ENCODE measurements at regions not wholly inside any gene's neighbourhood (a gene's known extent, or its start where the extent isn't known, plus 50 kb on each side); places are given as distances from the start of the nearest gene placed in this dataset.
A peak's percentile ranks its signal among the peaks of the same experiment; 100 is the strongest.

DNA sequence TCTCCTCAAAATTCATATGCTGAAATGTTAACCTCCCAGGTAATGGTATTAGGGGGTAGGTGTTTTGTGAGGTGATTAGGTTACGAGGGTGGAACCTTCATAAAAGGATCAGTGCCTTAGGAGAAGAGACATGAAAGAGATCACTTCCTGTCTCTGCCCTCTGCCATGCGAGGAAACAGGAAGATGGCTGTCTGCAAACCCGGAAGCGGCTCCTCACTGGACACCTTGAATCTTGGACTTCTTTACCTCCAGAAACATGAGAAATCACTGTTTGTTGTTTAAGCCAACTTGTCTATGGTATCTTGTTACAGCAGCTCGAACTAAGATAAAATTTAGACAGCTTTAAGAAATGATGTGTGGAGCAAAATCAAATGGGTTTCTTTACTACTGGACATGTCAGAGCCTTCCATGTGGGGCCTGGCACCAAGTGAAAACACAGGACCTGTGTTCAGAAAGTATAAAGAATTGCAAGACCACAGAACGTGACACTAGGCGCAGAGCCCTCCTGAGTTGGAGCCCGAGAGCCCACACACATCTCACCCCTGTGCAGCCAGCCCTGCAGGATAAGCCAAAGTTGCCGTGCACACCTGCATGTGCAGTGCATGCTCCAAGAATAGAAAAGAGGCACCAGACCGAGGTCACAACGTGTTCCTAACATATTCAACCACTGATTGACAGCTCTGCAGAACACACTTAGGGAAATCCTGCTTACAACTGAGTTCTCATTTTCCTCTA is 112.5 kb upstream of the UQCRFS1 start:
- DNase-seq (ENCODE audit: low read depth): no peak
- H3K4me3 ChIP-seq (ENCODE audit: low read depth, low read length): no peak overlapping the region
- no peak for TF ChIP-seq CTCF (IDR thresholded peaks at IDR 0.05; ENCODE audit: insufficient read depth, low read depth, low read length, missing control alignments)

- TF ChIP-seq CTCF (IDR thresholded peaks at IDR 0.05; ENCODE audit: insufficient read depth, low read depth, low read length, missing control alignments): no peak
- DNase-seq (ENCODE audit: low read depth): no peak
- no peak overlapping the region for H3K4me3 ChIP-seq (ENCODE audit: low read depth, low read length)
These were observed 113.4 kb upstream of the UQCRFS1 start for GRCh38 chr19:29326351-29326750.

- no peak for TF ChIP-seq CTCF (IDR thresholded peaks at IDR 0.05; ENCODE audit: insufficient read depth, low read depth, low read length, missing control alignments)
- H3K4me3 ChIP-seq (ENCODE audit: low read depth, low read length): no peak overlapping the region
These were observed 114.2 kb upstream of the UQCRFS1 start for GRCh38 chr19:29326849-29327840.

GRCh38 chr19:29328586-29328985 is 115.6 kb upstream of the UQCRFS1 start:
- H3K4me3 ChIP-seq (ENCODE audit: low read depth, low read length): no peak overlapping the region
- DNase-seq (ENCODE audit: low read depth): no peak
- TF ChIP-seq CTCF (IDR thresholded peaks at IDR 0.05; ENCODE audit: insufficient read depth, low read depth, low read length, missing control alignments): no peak

More at GRCh38 chr19:29326849-29327840, 114.2 kb upstream of the UQCRFS1 start:
- DNase-seq (ENCODE audit: low read depth): no peak

DNA sequence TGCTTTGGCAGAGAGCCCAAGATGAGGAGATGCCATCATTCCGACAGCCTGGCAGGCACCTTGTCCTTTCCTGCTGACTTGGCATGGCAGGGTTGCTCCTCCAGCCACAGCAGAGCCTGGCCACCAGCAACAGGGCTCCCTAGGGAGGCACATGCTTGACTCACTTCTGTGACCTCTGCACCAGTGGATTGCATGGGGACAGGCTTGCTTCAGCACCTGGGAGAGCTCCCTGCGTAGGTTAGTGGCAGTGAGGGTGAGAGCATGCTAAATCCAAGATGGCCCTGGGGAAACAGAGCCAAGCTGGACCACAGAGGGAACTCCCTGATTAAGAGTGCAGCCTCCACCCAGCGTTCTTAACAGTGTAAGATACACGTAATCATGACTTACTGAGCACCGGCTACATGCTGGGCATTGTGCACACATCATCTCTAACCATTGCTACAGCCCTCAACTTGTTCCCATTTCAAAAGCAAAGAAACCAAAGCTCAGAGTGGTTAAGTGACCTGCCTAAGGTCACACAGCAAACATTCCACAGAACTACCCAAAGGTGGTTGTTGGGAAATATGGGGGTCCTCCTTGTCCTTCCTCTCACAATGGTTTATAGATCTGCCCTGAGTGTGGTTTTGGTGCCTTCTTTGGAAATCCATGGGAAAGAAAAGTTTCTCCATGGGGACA is 116.6 kb upstream of the UQCRFS1 start:
- no peak overlapping the region for H3K4me3 ChIP-seq (ENCODE audit: low read depth, low read length)
- DNase-seq (ENCODE audit: low read depth): peak; percentile 19
- no peak for TF ChIP-seq CTCF (IDR thresholded peaks at IDR 0.05; ENCODE audit: insufficient read depth, low read depth, low read length, missing control alignments)

DNA sequence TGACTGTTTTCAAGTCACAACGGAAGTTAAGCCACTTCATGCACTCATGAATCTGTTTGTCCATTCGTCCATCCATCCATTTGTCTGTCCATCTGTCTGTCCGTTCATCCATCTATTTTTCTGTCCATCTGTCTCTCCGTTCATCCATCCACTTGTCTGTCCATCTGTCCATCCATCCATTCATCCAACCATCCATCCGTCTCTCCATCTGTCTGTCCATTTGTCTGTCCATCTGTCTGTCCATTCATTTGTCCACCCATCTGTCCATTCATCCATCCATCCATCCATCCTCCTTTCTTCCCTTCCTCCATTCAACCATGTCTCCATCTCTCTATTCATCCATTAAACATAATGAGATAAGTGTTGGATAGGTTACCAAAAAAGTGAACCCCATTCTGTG is 123.5 kb upstream of the UQCRFS1 start:
- H3K4me3 ChIP-seq (ENCODE audit: low read depth, low read length): no peak overlapping the region
- DNase-seq (ENCODE audit: low read depth): no peak
- TF ChIP-seq CTCF (IDR thresholded peaks at IDR 0.05; ENCODE audit: insufficient read depth, low read depth, low read length, missing control alignments): no peak

Data from GM12865 (cell line).